ENCODE measurements at regions not wholly inside any gene's neighbourhood (a gene's known extent, or its start where the extent isn't known, plus 50 kb on each side); places are given as distances from the start of the nearest gene placed in this dataset.

DNA sequence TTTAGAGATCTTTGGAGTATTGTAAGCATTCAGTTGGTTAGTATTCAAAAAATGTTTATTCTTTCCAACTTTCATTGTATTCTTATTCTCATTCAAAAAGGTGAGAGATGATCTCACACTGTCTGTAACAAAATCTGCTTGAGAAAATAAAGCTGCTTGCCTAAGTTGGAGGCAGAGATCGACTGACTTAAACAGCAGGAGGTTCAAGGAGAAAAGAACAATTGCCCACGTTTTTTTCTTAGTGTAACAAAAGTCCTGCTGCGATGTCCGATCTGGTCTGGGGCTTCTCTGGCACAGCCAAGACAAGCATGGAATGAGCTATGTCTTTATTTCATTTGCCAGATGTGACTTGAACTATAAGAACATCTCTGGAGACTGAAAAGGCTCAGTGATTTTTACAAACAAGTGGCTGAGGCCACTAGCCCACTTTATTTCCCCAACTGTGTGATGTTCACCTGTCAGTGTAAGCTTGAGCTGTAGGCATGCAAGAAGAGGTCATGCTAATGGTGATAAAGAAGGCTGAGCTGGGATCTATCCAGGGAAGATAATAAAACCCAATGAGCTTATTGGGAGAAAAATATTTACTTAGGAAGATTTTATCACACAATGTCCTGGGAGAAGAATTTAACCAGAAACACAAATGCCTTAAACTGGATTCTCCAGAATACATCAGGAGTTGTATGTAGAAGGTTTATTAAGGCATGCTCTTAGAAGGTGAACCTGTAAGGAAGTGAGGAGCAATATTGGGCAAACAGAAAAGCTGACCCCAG lies 580.1 kb upstream of the BTBD3 start:
- TF ChIP-seq, protein P1, sequence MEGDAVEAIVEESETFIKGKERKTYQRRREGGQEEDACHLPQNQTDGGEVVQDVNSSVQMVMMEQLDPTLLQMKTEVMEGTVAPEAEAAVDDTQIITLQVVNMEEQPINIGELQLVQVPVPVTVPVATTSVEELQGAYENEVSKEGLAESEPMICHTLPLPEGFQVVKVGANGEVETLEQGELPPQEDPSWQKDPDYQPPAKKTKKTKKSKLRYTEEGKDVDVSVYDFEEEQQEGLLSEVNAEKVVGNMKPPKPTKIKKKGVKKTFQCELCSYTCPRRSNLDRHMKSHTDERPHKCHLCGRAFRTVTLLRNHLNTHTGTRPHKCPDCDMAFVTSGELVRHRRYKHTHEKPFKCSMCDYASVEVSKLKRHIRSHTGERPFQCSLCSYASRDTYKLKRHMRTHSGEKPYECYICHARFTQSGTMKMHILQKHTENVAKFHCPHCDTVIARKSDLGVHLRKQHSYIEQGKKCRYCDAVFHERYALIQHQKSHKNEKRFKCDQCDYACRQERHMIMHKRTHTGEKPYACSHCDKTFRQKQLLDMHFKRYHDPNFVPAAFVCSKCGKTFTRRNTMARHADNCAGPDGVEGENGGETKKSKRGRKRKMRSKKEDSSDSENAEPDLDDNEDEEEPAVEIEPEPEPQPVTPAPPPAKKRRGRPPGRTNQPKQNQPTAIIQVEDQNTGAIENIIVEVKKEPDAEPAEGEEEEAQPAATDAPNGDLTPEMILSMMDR (conservative IDR thresholded peaks at IDR 0.05 in 1 of 2, IDR thresholded peaks at IDR 0.05 in 1 of 2; ENCODE audit: extremely low read depth in 1 of 2, insufficient read depth in 1 of 2, low read depth in 1 of 2, low read length in 2 of 2) = no peak
- no peak for TF ChIP-seq EZH2 (IDR thresholded peaks at IDR 0.05; ENCODE audit: borderline replicate concordance, low read length)

All from mammary epithelial cell (primary cell).